Fibroblast of pulmonary artery (primary cell): ENCODE measurements at regions not wholly inside any gene's neighbourhood (a gene's known extent, or its start where the extent isn't known, plus 50 kb on each side); places are given as distances from the start of the nearest gene placed in this dataset.
"Not testable (repeated sequence)": the region's sequence is repeated elsewhere in the genome, so short reads cannot be mapped to it uniquely, and the experiment has no call there.

Experiments used
- DNase-seq: peaks from one replicate; pipeline ENCODE4 v3.0.0-alpha.2; 2010; ENCODE audit warnings: low read depth
- H3K4me3 ChIP-seq: replicated peaks from 2 replicates; pipeline ENCODE4 v1.5.1; 2011; ENCODE audit warnings: low read depth, mild to moderate bottlenecking, control low read depth, low read length, moderate library complexity
- TF ChIP-seq, protein P1 (sequence below): IDR thresholded peaks from 2 replicates; pipeline ENCODE4 v1.5.1; 2011; ENCODE audit warnings: mild to moderate bottlenecking, control low read depth, low read length, inconsistent platforms; ENCODE audit errors: missing control alignments

DNA sequence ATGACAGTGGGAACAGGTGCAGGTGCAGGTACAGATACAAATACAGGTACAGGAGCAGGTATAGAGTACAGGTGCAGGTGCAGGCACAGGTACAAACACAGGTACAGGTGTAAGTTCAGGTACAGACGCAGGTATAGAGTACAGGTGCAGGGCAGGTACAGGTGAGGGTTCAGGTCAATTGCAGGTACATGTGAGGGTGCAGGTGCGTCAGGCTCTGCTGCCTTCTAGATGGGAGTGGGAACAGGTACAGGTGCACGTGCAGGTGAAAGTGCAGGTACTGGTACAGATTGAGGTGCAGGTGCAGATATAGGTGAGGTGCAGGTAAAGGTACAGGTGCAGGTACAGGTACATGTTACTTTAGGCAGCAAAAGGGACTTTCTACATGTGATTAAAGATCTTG is 85.7 kb downstream of the CRLF2 start:
- DNase-seq = no peak
- no peak overlapping the region for H3K4me3 ChIP-seq
- TF ChIP-seq, protein P1, sequence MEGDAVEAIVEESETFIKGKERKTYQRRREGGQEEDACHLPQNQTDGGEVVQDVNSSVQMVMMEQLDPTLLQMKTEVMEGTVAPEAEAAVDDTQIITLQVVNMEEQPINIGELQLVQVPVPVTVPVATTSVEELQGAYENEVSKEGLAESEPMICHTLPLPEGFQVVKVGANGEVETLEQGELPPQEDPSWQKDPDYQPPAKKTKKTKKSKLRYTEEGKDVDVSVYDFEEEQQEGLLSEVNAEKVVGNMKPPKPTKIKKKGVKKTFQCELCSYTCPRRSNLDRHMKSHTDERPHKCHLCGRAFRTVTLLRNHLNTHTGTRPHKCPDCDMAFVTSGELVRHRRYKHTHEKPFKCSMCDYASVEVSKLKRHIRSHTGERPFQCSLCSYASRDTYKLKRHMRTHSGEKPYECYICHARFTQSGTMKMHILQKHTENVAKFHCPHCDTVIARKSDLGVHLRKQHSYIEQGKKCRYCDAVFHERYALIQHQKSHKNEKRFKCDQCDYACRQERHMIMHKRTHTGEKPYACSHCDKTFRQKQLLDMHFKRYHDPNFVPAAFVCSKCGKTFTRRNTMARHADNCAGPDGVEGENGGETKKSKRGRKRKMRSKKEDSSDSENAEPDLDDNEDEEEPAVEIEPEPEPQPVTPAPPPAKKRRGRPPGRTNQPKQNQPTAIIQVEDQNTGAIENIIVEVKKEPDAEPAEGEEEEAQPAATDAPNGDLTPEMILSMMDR = no peak

DNA sequence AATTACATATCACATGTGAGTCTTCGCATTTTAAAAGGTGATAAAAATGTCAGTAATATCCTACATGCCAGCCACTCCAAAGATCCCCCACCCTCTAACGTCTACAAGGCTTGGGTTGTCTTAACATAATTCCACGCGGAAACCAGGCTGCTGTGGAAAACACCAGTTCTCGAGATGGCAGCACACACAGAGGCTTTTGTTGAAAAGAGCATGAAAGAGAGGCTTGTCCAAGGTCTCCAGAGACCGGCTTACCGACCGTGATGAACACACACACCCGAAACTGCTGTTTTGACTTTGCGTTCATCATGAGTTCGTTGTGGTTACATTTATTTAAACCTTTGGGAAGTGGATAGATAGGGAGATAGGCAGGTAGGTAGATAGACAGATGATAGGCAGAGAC is 87.9 kb downstream of the CRLF2 start:
- H3K4me3 ChIP-seq = no peak overlapping the region
- TF ChIP-seq, protein P1 = no peak
- DNase-seq = no peak

DNA sequence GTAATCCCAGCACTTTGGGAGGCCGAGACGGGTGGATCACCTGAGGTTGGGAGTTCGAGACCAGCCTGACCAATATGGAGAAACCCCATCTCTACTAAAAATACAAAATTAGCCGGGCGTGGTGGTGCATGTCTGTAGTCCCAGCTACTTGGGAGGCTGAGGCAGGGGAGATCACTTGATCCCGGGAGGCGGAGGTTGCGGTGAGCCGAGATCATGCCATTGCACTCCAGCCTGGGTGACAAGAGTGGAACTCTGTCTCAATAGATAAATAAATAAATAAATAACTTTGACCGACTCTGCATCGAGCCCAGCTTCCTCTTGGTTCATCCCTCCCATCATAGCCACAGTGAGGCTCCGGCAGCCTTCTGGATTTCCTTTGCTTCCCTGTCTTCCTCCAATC is 89.6 kb downstream of the CRLF2 start:
- DNase-seq, H3K4me3 ChIP-seq: not testable (repeated sequence)

DNA sequence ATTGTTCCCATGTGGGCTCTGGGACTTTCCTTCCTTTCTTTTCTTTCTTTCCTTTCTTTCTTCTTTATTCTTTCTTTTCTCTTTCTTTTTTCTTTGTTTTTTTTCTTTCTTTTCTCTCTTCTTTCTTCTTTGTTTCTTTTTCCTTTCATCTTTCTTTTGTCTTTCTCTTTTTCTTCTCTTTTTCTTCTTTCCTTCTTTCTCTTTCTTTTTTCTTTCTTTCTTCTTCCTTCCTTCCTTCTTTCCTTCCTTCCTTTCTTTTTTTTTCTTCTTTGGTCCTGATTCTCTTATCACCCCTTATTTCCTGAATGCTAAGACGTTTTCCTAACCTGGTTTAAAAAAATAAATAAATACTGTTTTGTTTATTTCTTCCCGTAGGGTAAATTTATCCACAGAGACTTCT is 93.2 kb downstream of the CRLF2 start:
- TF ChIP-seq, protein P1 = no peak
- DNase-seq = no peak
- no peak overlapping the region for H3K4me3 ChIP-seq

DNA sequence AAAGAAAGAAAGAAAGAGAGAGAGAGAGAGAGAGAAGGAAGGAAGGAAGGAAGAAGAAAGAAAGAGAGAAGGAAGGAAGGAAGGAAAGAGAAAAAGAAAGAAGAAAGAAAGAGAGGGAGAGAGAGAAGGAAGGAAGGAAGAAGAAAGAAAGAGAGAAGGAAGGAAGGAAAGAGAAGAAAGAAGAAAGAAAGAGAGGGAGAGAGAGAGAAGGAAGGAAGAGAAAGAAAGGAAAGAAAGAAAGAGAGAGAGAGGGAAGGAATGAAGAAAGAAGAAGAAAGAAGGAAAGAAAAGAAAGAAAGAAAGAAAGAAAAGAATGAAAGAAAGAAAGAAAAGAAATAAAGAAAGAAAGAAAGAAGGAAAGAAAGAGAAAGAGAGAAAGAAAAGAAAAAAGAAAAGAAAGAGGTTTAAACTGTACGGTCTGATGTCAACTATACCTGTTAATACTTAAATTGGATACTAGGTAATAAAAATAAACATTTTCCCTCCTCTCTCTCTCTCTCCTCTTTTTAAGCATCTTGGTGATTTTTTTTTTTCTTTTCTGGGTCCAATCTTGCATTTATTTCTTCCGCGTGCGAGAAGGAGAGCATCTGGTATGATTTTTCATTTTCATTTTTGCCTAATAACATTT is 93.8 kb downstream of the CRLF2 start:
- DNase-seq = no peak
- H3K4me3 ChIP-seq = no peak overlapping the region
- TF ChIP-seq, protein P1 = no peak

DNA sequence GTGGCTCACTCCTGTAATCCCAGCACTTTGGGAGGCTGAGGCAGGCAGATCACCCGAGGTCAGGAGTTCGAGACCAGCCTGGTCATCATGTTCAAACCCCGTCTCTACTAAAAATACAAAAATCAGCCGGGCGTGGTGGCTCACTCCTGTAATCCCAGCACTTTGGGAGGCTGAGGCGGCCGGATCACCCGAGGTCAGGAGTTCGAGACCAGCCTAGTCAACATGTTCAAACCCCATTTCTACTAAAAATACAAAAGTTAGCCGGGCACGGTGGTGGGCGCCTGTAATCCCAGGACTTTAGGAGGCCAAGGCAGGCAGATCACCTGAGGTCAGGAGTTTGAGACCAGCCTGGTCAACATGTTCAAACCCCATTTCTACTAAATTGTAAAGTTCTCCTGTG is 97.0 kb downstream of the CRLF2 start:
- not testable (repeated sequence) for H3K4me3 ChIP-seq, DNase-seq

DNA sequence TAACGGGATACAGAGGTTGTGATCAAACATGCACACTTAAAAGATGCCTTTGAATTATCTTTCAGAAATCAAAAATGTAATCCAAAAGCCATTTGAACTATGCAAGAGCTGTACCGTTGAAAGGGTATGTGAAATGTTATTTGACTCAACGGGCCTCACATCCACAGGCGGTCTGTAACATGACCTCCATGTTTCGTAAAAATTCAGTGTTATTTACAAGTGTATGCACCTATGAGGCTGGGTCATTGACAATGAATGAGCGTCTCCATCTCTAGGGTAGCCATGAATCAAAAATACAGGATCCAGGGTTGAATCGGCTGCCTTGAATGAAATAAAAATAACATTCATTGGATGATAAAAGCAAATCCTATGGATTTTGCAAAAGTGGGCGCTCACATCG is 100.1 kb downstream of the CRLF2 start:
- no peak overlapping the region for H3K4me3 ChIP-seq
- DNase-seq = no peak
- TF ChIP-seq, protein P1 = no peak

DNA sequence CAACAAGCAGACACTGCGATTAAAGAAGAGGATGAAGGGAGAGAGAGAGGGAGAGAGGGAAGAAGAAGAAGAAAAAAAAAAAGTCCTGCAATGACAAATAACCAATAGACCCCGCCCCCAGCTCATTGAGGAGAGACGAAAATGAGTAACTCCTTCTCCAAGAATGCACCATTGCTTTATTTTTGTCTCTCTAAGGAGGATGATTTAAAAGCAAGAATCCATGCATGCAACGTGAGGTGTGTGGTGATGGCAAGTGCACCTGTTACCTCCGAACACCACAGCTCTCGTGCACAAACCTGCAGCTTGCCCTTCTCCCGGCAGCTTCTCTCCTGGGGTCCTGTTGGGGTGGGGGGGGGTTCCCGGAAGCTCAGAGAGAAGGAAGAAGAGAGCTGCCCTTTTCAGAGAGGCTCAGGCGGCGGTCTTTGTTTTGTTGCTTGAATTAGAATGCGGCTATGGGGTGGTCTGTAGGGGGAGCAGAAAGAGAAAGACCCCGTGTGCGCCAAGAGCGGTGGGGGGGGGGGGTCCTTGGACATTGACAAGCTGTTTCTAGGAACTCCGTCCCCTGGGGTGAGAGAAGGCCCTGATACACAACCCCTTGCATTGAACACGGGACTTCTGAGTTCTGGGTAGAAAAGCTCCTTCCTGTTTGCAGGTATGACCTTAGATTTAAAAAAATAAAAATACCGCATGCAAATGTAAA is 100.7 kb downstream of the CRLF2 start:
- TF ChIP-seq, protein P1 = no peak
- no peak overlapping the region for H3K4me3 ChIP-seq
- DNase-seq = no peak
